Liver (tissue), 8 donors: ENCODE measurements at regions not wholly inside any gene's neighbourhood (a gene's known extent, or its start where the extent isn't known, plus 50 kb on each side); places are given as distances from the start of the nearest gene placed in this dataset.

ENCODE experiments used
- DNase-seq: peaks from one replicate; pipeline ENCODE4 v3.0.0-alpha.2; 2017; ENCODE audit warnings: low spot score
- H3K27ac ChIP-seq, 2 donors: one replicate each; pipeline ENCODE4 v1.7.0; 2013; ENCODE audit warnings: inconsistent platforms in 2 of 2, low read length in 2 of 2, control low read depth in 1 of 2, low read depth in 1 of 2, mild to moderate bottlenecking in 1 of 2
- H3K27me3 ChIP-seq, 4 donors: one replicate each; pipeline versions ENCODE4 v1.6.1 to v1.7.0; 2013; ENCODE audit warnings: low read length in 3 of 4, inconsistent platforms in 1 of 4, mild to moderate bottlenecking in 1 of 4, moderate library complexity in 1 of 4; ENCODE audit not compliant: control insufficient read depth in 4 of 4, insufficient read depth in 4 of 4
- H3K36me3 ChIP-seq, 4 donors: one replicate each; pipeline versions ENCODE4 v1.6.1 to v1.7.0; 2013; ENCODE audit warnings: low read length in 3 of 4, mild to moderate bottlenecking in 3 of 4, low read depth in 1 of 4, moderate library complexity in 1 of 4; ENCODE audit not compliant: control insufficient read depth in 4 of 4, insufficient read depth in 3 of 4
- H3K4me1 ChIP-seq, 4 donors: one replicate each; pipeline versions ENCODE4 v1.6.1 to v1.7.0; 2013; ENCODE audit warnings: low read length in 3 of 4, mild to moderate bottlenecking in 3 of 4, moderate library complexity in 1 of 4; ENCODE audit not compliant: control insufficient read depth in 4 of 4, insufficient read depth in 4 of 4
- H3K4me3 ChIP-seq, 3 donors: one replicate each; pipeline versions ENCODE4 v1.6.1 to v1.7.0; 2013; ENCODE audit warnings: low read length in 3 of 3, control low read depth in 1 of 3, low read depth in 1 of 3, mild to moderate bottlenecking in 1 of 3
- H3K9ac ChIP-seq, 2 donors: one replicate each; pipeline ENCODE4 v1.7.0; 2013; ENCODE audit warnings: low read length in 2 of 2, mild to moderate bottlenecking in 2 of 2, moderate library complexity in 2 of 2, control low read depth in 1 of 2, low read depth in 1 of 2
- H3K9me3 ChIP-seq, 4 donors: one replicate each; pipeline versions ENCODE4 v1.6.1 to v1.7.0; 2013; ENCODE audit warnings: low read length in 3 of 4; ENCODE audit not compliant: control insufficient read depth in 4 of 4
- CTCF ChIP-seq: fragments of 150-350 bp; IDR thresholded peaks from 2 replicates; pipeline ENCODE4 v1.5.1; 2017; ENCODE audit warnings: improper control_type of control experiment, low read depth, low read length; ENCODE audit not compliant: missing input control
- EGR1 ChIP-seq, 2 donors: IDR thresholded peaks; 2 replicates each; pipeline ENCODE4 v1.6.1; 2016 to 2018; ENCODE audit warnings: antibody characterized with exemption in 2 of 2, low read depth in 2 of 2
- FOXA1 ChIP-seq: IDR thresholded peaks from 2 replicates; pipeline ENCODE4 v1.6.1; 2016; ENCODE audit warnings: antibody characterized with exemption
- FOXA2 ChIP-seq: IDR thresholded peaks from 2 replicates; pipeline ENCODE4 v1.6.1; 2016; ENCODE audit warnings: antibody characterized with exemption
- HNF4A ChIP-seq, 2 donors: conservative IDR thresholded peaks; 2 replicates each; pipeline ENCODE4 v1.6.1; 2016; ENCODE audit warnings: antibody characterized with exemption in 2 of 2, mild to moderate bottlenecking in 2 of 2
- HNF4G ChIP-seq: IDR thresholded peaks from 2 replicates; pipeline ENCODE4 v1.6.1; 2016; ENCODE audit warnings: antibody characterized with exemption
- JUND ChIP-seq, 2 donors: IDR thresholded peaks; 2 replicates each; pipeline ENCODE4 v1.6.1; 2016; ENCODE audit warnings: antibody characterized with exemption in 2 of 2
- NR2F2 ChIP-seq: IDR thresholded peaks from 2 replicates; pipeline ENCODE4 v1.6.1; 2016; ENCODE audit warnings: antibody characterized with exemption
- RAD21 ChIP-seq, 2 donors: IDR thresholded peaks; 2 replicates each; pipeline ENCODE4 v1.6.1; 2016; ENCODE audit warnings: antibody characterized with exemption in 2 of 2, mild to moderate bottlenecking in 2 of 2
- REST ChIP-seq: IDR thresholded peaks from 2 replicates; pipeline ENCODE4 v1.6.1; 2016; ENCODE audit warnings: antibody characterized with exemption, mild to moderate bottlenecking
- SP1 ChIP-seq: IDR thresholded peaks from 2 replicates; pipeline ENCODE4 v1.6.1; 2018; ENCODE audit warnings: antibody characterized with exemption, mild to moderate bottlenecking
- TAF1 ChIP-seq: conservative IDR thresholded peaks from 2 replicates; pipeline ENCODE4 v1.6.1; 2016; ENCODE audit warnings: antibody characterized with exemption, mild to moderate bottlenecking
- YY1 ChIP-seq: IDR thresholded peaks from 2 replicates; pipeline ENCODE4 v1.6.1; 2016; ENCODE audit warnings: antibody characterized with exemption, mild to moderate bottlenecking
- WGBS: extraction: QIAGEN DNeasy Blood & Tissue Kit; methylation state at CpG from one replicate; pipeline ENCODE4 v1.1.7; 2013; 5-methylcytosine and 5-hydroxymethylcytosine counted together
- TF ChIP-seq, protein P1 (sequence below): IDR thresholded peaks from 2 replicates; pipeline ENCODE4 v1.6.1; 2016; ENCODE audit warnings: antibody characterized with exemption
- TF ChIP-seq, protein P2 (sequence below): IDR thresholded peaks from 2 replicates; pipeline ENCODE4 v1.6.1; 2016; ENCODE audit warnings: antibody characterized with exemption
- TF ChIP-seq, protein P3 (sequence below): IDR thresholded peaks from 2 replicates; pipeline ENCODE4 v1.6.1; 2016; ENCODE audit warnings: antibody characterized with exemption
- donor health status: healthy.
- donor health status: healthy.
- donor health status: healthy.
- donor health status: healthy.
- donor health status: healthy.

- no peaks in the 10 kb centered on the region for H3K36me3 ChIP-seq
- WGBS, result 53% methylated on average over 18 of the region's 18 CpGs
- peaks cover 0 to 2% (median 0%) of the 10 kb centered on the region in 4 donors for H3K4me1 ChIP-seq
- no peak overlapping the region for H3K9ac ChIP-seq
- DNase-seq, result no peak
- H3K9me3 ChIP-seq, result peaks cover 0 to 3% (median under 1%) of the 10 kb centered on the region in 4 donors
- no peak overlapping the region for H3K4me3 ChIP-seq
- H3K27ac ChIP-seq, result no peak overlapping the region
- TF ChIP-seq FOXA1 (no peak), REST (no peak), CTCF (no peak), RAD21 (IDR thresholded peaks at IDR 0.05) (no peak), TAF1 (no peak), HNF4G (no peak)
- TF ChIP-seq, protein P1, sequence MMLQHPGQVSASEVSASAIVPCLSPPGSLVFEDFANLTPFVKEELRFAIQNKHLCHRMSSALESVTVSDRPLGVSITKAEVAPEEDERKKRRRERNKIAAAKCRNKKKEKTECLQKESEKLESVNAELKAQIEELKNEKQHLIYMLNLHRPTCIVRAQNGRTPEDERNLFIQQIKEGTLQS, result no peak
- TF ChIP-seq, protein P2, sequence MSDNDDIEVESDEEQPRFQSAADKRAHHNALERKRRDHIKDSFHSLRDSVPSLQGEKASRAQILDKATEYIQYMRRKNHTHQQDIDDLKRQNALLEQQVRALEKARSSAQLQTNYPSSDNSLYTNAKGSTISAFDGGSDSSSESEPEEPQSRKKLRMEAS, result no peak
- H3K27me3 ChIP-seq, result peaks cover 0 to 6% (median 2%) of the 10 kb centered on the region in 4 donors
Observed at GRCh38 chr17:73906896-73907870, 262.9 kb upstream of the SDK2 start.

GRCh38 chr17:73909186-73909585, 264.9 kb upstream of the SDK2 start:
- Histone ChIP-seq H3K27me3 (peaks cover 0 to 3% (median 1%) of the 10 kb centered on the region in 4 donors), H3K9ac (no peak overlapping the region), H3K4me3 (no peak overlapping the region), H3K4me1 (no peaks in the 10 kb centered on the region), H3K27ac (no peak overlapping the region), H3K9me3 (peaks cover 0 to 9% (median under 1%) of the 10 kb centered on the region in 4 donors), H3K36me3 (no peaks in the 10 kb centered on the region)
- no peak for TF ChIP-seq SP1
- no peak for TF ChIP-seq YY1
- no peak for TF ChIP-seq REST
- no peak for TF ChIP-seq NR2F2
- TF ChIP-seq, protein P1, result no peak
- TF ChIP-seq, protein P2, result no peak
- TF ChIP-seq FOXA2, result no peak
- TF ChIP-seq HNF4G, result no peak
- TF ChIP-seq EGR1 (IDR thresholded peaks at IDR 0.05; ENCODE audit: low read depth in 2 of 2), result no peak
- TF ChIP-seq TAF1, result no peak
- TF ChIP-seq, protein P3, sequence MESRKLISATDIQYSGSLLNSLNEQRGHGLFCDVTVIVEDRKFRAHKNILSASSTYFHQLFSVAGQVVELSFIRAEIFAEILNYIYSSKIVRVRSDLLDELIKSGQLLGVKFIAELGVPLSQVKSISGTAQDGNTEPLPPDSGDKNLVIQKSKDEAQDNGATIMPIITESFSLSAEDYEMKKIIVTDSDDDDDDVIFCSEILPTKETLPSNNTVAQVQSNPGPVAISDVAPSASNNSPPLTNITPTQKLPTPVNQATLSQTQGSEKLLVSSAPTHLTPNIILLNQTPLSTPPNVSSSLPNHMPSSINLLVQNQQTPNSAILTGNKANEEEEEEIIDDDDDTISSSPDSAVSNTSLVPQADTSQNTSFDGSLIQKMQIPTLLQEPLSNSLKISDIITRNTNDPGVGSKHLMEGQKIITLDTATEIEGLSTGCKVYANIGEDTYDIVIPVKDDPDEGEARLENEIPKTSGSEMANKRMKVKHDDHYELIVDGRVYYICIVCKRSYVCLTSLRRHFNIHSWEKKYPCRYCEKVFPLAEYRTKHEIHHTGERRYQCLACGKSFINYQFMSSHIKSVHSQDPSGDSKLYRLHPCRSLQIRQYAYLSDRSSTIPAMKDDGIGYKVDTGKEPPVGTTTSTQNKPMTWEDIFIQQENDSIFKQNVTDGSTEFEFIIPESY, result no peak
- TF ChIP-seq FOXA1, result no peak
- TF ChIP-seq JUND (IDR thresholded peaks at IDR 0.05), result no peak
- no peak for TF ChIP-seq RAD21 (IDR thresholded peaks at IDR 0.05)
- no peak for TF ChIP-seq HNF4A (conservative IDR thresholded peaks at IDR 0.05)
- 75% methylated on average over 7 of the region's 7 CpGs for WGBS
- DNase-seq, result no peak
